HG02588 (cell line): ENCODE measurements at regions not wholly inside any gene's neighbourhood (a gene's known extent, or its start where the extent isn't known, plus 50 kb on each side); places are given as distances from the start of the nearest gene placed in this dataset.

ENCODE experiments used
- ATAC-seq: cut with Tn5 transposase; IDR thresholded peaks from one replicate; pipeline ENCODE4 v1.9.1; 2021; ENCODE audit warnings: mild to moderate bottlenecking, moderate library complexity; ENCODE audit not compliant: unreplicated experiment

- no peak for ATAC-seq
Observed at GRCh38 chr14:82309199-82309598, 775.5 kb upstream of the SEL1L start.

GRCh38 chr14:82313889-82314288, 780.2 kb upstream of the SEL1L start:
- ATAC-seq, result no peak

- ATAC-seq, result no peak
Observed at GRCh38 chr14:82328442-82328841, 794.8 kb upstream of the SEL1L start.

GRCh38 chr14:82341261-82341810, 807.7 kb upstream of the SEL1L start:
- ATAC-seq, result no peak

GRCh38 chr14:82342596-82342995, 808.9 kb upstream of the SEL1L start:
- ATAC-seq, result no peak

- ATAC-seq, result no peak
Observed at GRCh38 chr14:82345184-82345583, 811.5 kb upstream of the SEL1L start.

GRCh38 chr14:82354126-82354525, 820.5 kb upstream of the SEL1L start:
- no peak for ATAC-seq

- ATAC-seq, result no peak
Observed at GRCh38 chr14:82359201-82359600, 825.5 kb upstream of the SEL1L start.

GRCh38 chr14:82362452-82362851, 828.8 kb upstream of the SEL1L start:
- ATAC-seq, result no peak

GRCh38 chr14:82365471-82365870, 831.8 kb upstream of the SEL1L start:
- no peak for ATAC-seq

GRCh38 chr14:82366803-82367202, 833.1 kb upstream of the SEL1L start:
- ATAC-seq, result no peak

- no peak for ATAC-seq
Observed at GRCh38 chr14:82379291-82379690, 845.6 kb upstream of the SEL1L start.

GRCh38 chr14:82385048-82385447, 851.4 kb upstream of the SEL1L start:
- ATAC-seq, result no peak

GRCh38 chr14:82387699-82388098, 854.0 kb upstream of the SEL1L start:
- ATAC-seq, result no peak

- ATAC-seq, result no peak
Observed at GRCh38 chr14:82388488-82388887, 854.8 kb upstream of the SEL1L start.

- no peak for ATAC-seq
Observed at GRCh38 chr14:82390586-82390985, 856.9 kb upstream of the SEL1L start.

- no peak for ATAC-seq
Observed at GRCh38 chr14:82394916-82395315, 861.3 kb upstream of the SEL1L start.

GRCh38 chr14:82398256-82398655, 864.6 kb upstream of the SEL1L start:
- ATAC-seq, result no peak

- ATAC-seq, result no peak
Observed at GRCh38 chr14:82403987-82404386, 870.3 kb upstream of the SEL1L start.

GRCh38 chr14:82410064-82410463, 876.4 kb upstream of the SEL1L start:
- no peak for ATAC-seq

GRCh38 chr14:82411298-82411697, 877.6 kb upstream of the SEL1L start:
- no peak for ATAC-seq

GRCh38 chr14:82412545-82412944, 878.9 kb upstream of the SEL1L start:
- peak; percentile 50 for ATAC-seq

GRCh38 chr14:82414853-82415539, 881.3 kb upstream of the SEL1L start:
- no peak for ATAC-seq
